ENCODE measurements at regions not wholly inside any gene's neighbourhood (a gene's known extent, or its start where the extent isn't known, plus 50 kb on each side); places are given as distances from the start of the nearest gene placed in this dataset.

DNA sequence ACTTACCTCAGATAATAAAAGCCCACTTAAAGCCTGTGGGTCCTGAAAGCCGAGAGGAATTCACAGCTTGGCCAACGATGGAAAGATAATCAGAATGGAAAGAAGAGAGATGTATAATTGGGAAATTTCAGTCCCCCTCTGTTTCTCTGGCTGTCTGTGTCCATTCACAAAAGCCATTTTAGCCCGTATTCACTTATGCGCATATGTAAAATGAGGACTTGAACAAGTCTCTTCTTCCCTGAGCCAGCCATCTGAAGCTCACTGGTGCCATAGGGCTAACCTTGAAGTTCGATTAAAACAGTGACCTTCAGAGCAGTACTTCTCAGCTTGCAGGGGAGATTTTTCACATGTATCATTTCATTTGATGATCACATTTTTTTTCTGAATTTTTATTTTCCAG, 527.2 kb downstream of the GRIN2A start:
- TF ChIP-seq EP300 (IDR thresholded peaks at IDR 0.05; ENCODE audit: low read depth), result no peak
- TF ChIP-seq, protein P1, sequence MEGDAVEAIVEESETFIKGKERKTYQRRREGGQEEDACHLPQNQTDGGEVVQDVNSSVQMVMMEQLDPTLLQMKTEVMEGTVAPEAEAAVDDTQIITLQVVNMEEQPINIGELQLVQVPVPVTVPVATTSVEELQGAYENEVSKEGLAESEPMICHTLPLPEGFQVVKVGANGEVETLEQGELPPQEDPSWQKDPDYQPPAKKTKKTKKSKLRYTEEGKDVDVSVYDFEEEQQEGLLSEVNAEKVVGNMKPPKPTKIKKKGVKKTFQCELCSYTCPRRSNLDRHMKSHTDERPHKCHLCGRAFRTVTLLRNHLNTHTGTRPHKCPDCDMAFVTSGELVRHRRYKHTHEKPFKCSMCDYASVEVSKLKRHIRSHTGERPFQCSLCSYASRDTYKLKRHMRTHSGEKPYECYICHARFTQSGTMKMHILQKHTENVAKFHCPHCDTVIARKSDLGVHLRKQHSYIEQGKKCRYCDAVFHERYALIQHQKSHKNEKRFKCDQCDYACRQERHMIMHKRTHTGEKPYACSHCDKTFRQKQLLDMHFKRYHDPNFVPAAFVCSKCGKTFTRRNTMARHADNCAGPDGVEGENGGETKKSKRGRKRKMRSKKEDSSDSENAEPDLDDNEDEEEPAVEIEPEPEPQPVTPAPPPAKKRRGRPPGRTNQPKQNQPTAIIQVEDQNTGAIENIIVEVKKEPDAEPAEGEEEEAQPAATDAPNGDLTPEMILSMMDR (IDR thresholded peaks at IDR 0.05), result no peak
